ENCODE measurements at regions not wholly inside any gene's neighbourhood (a gene's known extent, or its start where the extent isn't known, plus 50 kb on each side); places are given as distances from the start of the nearest gene placed in this dataset.
A peak's percentile ranks its signal among the peaks of the same experiment; 100 is the strongest.

- H3K36me3 ChIP-seq (ENCODE audit: control insufficient read depth, insufficient read depth, low read length) = no peaks in the 10 kb centered on the region
- H3K4me3 ChIP-seq (ENCODE audit: low read depth, low read length) = no peak overlapping the region
- H3K27me3 ChIP-seq (ENCODE audit: control insufficient read depth, insufficient read depth, low read length) = no peaks in the 10 kb centered on the region
- TF ChIP-seq CTCF (IDR thresholded peaks at IDR 0.05; ENCODE audit: insufficient read depth, low read length, severe bottlenecking) = no peak
- no peak for DNase-seq (ENCODE audit: low read depth)
- no peak for FAIRE-seq
Measured at GRCh38 chr15:35686347-35686746, 140.4 kb upstream of the DPH6 start.

- no peak overlapping the region for H3K4me3 ChIP-seq (ENCODE audit: low read depth, low read length)
- H3K36me3 ChIP-seq (ENCODE audit: control insufficient read depth, insufficient read depth, low read length) = no peaks in the 10 kb centered on the region
- no peaks in the 10 kb centered on the region for H3K27me3 ChIP-seq (ENCODE audit: control insufficient read depth, insufficient read depth, low read length)
- DNase-seq (ENCODE audit: low read depth) = no peak
- no peak for TF ChIP-seq CTCF (IDR thresholded peaks at IDR 0.05; ENCODE audit: insufficient read depth, low read length, severe bottlenecking)
- no peak for FAIRE-seq
Measured at GRCh38 chr15:35689266-35689665, 143.3 kb upstream of the DPH6 start.

- H3K36me3 ChIP-seq (ENCODE audit: control insufficient read depth, insufficient read depth, low read length) = no peaks in the 10 kb centered on the region
- no peak overlapping the region for H3K4me3 ChIP-seq (ENCODE audit: low read depth, low read length)
- no peak for TF ChIP-seq CTCF (IDR thresholded peaks at IDR 0.05; ENCODE audit: insufficient read depth, low read length, severe bottlenecking)
- no peaks in the 10 kb centered on the region for H3K27me3 ChIP-seq (ENCODE audit: control insufficient read depth, insufficient read depth, low read length)
- FAIRE-seq (no peak), DNase-seq (ENCODE audit: low read depth) (no peak)
Measured at GRCh38 chr15:35690089-35690488, 144.1 kb upstream of the DPH6 start.

GRCh38 chr15:35690698-35691116 is 144.7 kb upstream of the DPH6 start:
- no peak for FAIRE-seq
- no peaks in the 10 kb centered on the region for H3K36me3 ChIP-seq (ENCODE audit: control insufficient read depth, insufficient read depth, low read length)
- no peaks in the 10 kb centered on the region for H3K27me3 ChIP-seq (ENCODE audit: control insufficient read depth, insufficient read depth, low read length)
- no peak overlapping the region for H3K4me3 ChIP-seq (ENCODE audit: low read depth, low read length)
- TF ChIP-seq CTCF (IDR thresholded peaks at IDR 0.05; ENCODE audit: insufficient read depth, low read length, severe bottlenecking) = no peak
- DNase-seq (ENCODE audit: low read depth) = no peak

- no peaks in the 10 kb centered on the region for H3K36me3 ChIP-seq (ENCODE audit: control insufficient read depth, insufficient read depth, low read length)
- FAIRE-seq (peak; percentile 64), DNase-seq (ENCODE audit: low read depth) (no peak)
- no peaks in the 10 kb centered on the region for H3K27me3 ChIP-seq (ENCODE audit: control insufficient read depth, insufficient read depth, low read length)
- H3K4me3 ChIP-seq (ENCODE audit: low read depth, low read length) = no peak overlapping the region
- TF ChIP-seq CTCF (IDR thresholded peaks at IDR 0.05; ENCODE audit: insufficient read depth, low read length, severe bottlenecking) = no peak
Measured at GRCh38 chr15:35691173-35691761, 145.3 kb upstream of the DPH6 start.
